K562 (cell line): ENCODE measurements at regions not wholly inside any gene's neighbourhood (a gene's known extent, or its start where the extent isn't known, plus 50 kb on each side); places are given as distances from the start of the nearest gene placed in this dataset.

ENCODE experiments used
- CBX5 ChIP-seq: IDR thresholded peaks from 2 replicates; pipeline ENCODE4 v1.6.1; 2014; ENCODE audit warnings: low read depth, borderline replicate concordance
- MAFF ChIP-seq: IDR thresholded peaks from 2 replicates; pipeline ENCODE4 v1.6.1; 2012; ENCODE audit warnings: low read length, improper control_type of control experiment
- PCBP1 ChIP-seq: fragments of 200-400 bp; formaldehyde crosslinking; IDR thresholded peaks from 2 replicates; pipeline ENCODE4 v1.6.1; 2018; ENCODE audit warnings: mild to moderate bottlenecking, low read depth, low read length; ENCODE audit not compliant: poor library complexity, severe bottlenecking
- TAF1 ChIP-seq: IDR thresholded peaks from 2 replicates; pipeline ENCODE4 v1.6.1; 2011; ENCODE audit warnings: mild to moderate bottlenecking, low read length, moderate library complexity; ENCODE audit not compliant: insufficient read depth, control insufficient read depth, severe bottlenecking; ENCODE audit errors: extremely low read depth

GRCh38 chr6:98716341-98716740 lies 118.0 kb upstream of the POU3F2 start:
- no peak for TF ChIP-seq PCBP1
- TF ChIP-seq TAF1 = no peak
- no peak for TF ChIP-seq MAFF
- TF ChIP-seq CBX5 = no peak
